ENCODE measurements at regions not wholly inside any gene's neighbourhood (a gene's known extent, or its start where the extent isn't known, plus 50 kb on each side); places are given as distances from the start of the nearest gene placed in this dataset.
"Not testable (repeated sequence)": the region's sequence is repeated elsewhere in the genome, so short reads cannot be mapped to it uniquely, and the experiment has no call there.

- TF ChIP-seq POLR2AphosphoS5, POLR2A (IDR thresholded peaks at IDR 0.05): not testable (repeated sequence)
Observed at GRCh38 chr4:189551931-189552670, 388.6 kb upstream of the FRG1 start.
